ENCODE measurements at regions not wholly inside any gene's neighbourhood (a gene's known extent, or its start where the extent isn't known, plus 50 kb on each side); places are given as distances from the start of the nearest gene placed in this dataset.

- no peak for TF ChIP-seq ZFX (IDR thresholded peaks at IDR 0.05)
- TF ChIP-seq CTCF (conservative IDR thresholded peaks at IDR 0.05), result no peak
- H3K27ac ChIP-seq, result no peak overlapping the region
These were observed 144.7 kb upstream of the UST start for GRCh38 chr6:148602136-148602535.

- H3K27ac ChIP-seq, result no peak overlapping the region
- peak; percentile 56 for TF ChIP-seq CTCF (conservative IDR thresholded peaks at IDR 0.05)
- TF ChIP-seq ZFX (IDR thresholded peaks at IDR 0.05), result no peak
These were observed 138.5 kb upstream of the UST start for GRCh38 chr6:148608199-148608951.

DNA sequence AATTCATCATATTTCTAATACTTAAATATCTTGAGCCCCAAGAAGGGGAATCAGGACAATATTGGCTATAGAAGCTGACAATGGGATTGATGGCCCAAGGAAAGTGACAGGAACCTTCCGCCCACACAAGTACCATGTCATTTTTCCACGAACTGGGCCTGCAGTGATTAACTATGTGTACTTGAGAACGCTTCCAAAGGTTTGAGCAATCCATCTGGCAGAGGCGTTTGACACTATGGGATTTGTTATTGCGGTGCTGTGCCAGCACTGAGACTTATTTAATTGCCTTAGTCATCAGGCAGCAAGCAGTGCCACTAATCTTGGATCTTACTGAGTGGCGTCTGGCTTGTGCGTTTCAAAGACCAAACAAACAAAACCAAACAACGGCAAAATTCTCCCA is 135.6 kb upstream of the UST start:
- TF ChIP-seq ZFX (IDR thresholded peaks at IDR 0.05), result no peak
- TF ChIP-seq CTCF (conservative IDR thresholded peaks at IDR 0.05), result no peak
- H3K27ac ChIP-seq, result no peak overlapping the region

DNA sequence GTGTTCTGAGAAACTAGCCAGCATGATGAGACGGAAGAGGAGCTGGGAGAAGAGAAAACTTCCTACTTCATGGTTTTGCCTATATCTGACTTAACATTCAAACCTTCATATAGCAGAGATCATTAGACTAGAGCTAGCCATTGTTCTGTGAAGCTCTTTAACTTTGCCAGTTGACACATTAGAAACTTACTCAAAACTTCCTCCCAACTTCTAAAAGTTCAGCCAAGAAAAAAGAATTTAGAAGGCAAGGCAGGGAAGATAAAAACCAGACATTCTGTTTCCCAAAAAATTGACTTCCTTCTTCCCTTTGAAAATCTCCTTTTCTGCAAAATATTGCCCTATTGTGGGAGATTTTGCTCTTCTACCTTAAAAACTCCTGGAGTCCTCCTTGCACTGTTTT is 134.8 kb upstream of the UST start:
- H3K27ac ChIP-seq, result no peak overlapping the region
- no peak for TF ChIP-seq ZFX (IDR thresholded peaks at IDR 0.05)
- no peak for TF ChIP-seq CTCF (conservative IDR thresholded peaks at IDR 0.05)

DNA sequence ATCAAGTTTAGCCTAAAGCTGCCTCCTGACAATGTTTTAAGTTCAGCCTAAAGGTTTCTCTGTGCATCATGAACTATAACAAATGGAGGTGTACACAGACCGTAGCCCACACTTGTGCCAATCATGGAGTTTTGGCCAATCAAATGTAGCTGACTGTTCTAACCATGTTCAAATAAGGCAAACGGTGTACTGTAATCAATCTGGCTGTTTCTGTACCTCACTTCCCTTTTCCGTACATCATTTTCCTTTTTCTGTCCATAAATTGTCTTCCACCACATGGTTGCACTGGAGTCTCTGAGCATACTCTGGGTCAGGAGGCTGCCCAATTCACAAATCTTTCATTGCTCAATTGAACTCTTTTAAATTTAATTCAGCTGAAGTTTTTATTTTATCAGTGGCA is 132.2 kb upstream of the UST start:
- H3K27ac ChIP-seq, result no peak overlapping the region
- TF ChIP-seq ZFX (IDR thresholded peaks at IDR 0.05) (no peak), CTCF (conservative IDR thresholded peaks at IDR 0.05) (no peak)

- no peak for TF ChIP-seq ZFX (IDR thresholded peaks at IDR 0.05)
- no peak for TF ChIP-seq CTCF (conservative IDR thresholded peaks at IDR 0.05)
- H3K27ac ChIP-seq, result no peak overlapping the region
These were observed 130.0 kb upstream of the UST start for GRCh38 chr6:148616841-148617240.

DNA sequence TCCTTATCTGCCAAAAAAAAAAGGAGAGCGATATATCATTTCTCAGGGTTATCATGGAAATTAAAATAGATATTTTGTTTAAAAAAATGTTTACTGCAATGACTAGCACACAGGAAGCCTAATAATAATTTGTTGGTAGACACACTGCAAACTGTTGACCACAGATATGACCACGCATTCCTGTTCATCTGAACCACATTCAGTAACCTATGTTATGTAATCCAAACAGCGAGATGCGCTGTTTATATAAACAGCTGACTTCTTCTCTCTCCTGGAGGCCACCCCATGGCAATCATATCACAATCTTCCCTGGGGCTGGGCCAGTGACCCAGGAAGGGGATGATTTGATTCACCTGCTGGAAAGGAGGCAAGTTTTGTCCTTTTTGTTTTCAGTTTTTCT is 129.3 kb upstream of the UST start:
- H3K27ac ChIP-seq, result no peak overlapping the region
- TF ChIP-seq ZFX (IDR thresholded peaks at IDR 0.05) (no peak), CTCF (conservative IDR thresholded peaks at IDR 0.05) (no peak)
